Coronary artery (tissue), 2 donors: ENCODE measurements at regions not wholly inside any gene's neighbourhood (a gene's known extent, or its start where the extent isn't known, plus 50 kb on each side); places are given as distances from the start of the nearest gene placed in this dataset.
"Not testable (repeated sequence)": the region's sequence is repeated elsewhere in the genome, so short reads cannot be mapped to it uniquely, and the experiment has no call there.

ENCODE experiments used
- DNase-seq: peaks from one replicate; pipeline ENCODE4 v3.0.0-alpha.2; 2017; ENCODE audit warnings: low spot score
- H3K27ac ChIP-seq, 2 donors: fragments of 200-600 bp; sonication (generic); one replicate each; pipeline ENCODE4 v1.5.1; 2016 to 2019
- H3K4me3 ChIP-seq: fragments of 200-600 bp; sonication (generic); 2 replicates; pipeline ENCODE4 v1.5.1; 2016; ENCODE audit warnings: mild to moderate bottlenecking, moderate library complexity
- TF ChIP-seq, protein P1 (sequence below): fragments of 200-600 bp; sonication (generic); IDR thresholded peaks from one replicate; pipeline ENCODE4 v1.5.1; 2019; ENCODE audit warnings: antibody characterized with exemption

DNA sequence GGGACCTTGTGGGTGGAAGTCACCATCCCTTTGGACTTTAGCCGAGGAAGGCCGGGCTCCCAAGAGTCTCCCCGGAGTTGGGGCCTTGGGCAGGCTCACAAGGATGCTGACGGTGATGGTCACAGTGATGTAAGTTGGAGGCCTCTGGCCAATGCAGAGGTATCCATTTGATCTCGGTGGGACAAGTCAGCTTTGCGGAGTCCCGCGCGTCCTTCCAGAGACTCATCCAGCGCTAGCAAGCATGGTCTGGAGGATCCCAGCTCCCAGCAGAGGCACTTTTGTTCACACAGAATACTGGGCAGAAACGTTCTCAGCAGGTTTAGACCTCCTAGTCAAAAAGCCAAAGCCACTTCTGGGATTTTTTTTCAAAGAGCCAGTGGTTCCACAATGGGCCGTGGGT lies 103.8 kb upstream of the ANKRD30BL start:
- not testable (repeated sequence) for H3K4me3 ChIP-seq, H3K27ac ChIP-seq, DNase-seq

DNA sequence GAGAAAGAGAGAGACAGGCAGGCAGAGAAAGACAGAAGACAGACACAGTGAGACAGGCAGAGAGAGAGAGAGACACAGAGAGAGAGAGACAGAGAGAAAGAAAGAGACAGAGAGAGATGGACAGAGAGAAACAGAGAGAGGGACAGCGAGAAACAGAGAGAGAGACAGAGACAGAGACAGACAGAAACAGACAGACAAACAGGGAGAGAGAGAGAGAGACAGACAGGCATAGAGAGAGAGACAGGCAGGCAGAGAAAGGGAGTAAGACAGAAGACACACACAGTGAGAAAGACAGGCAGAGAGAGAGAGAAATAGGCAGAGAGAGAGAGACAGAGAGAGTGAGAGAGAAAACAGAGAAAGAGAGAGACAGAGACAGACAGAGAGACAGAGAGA lies 105.3 kb upstream of the ANKRD30BL start:
- Histone ChIP-seq H3K4me3 (peak overlapping the region; percentile 66), H3K27ac (no peak overlapping the region)
- no peak for DNase-seq
- TF ChIP-seq, protein P1, sequence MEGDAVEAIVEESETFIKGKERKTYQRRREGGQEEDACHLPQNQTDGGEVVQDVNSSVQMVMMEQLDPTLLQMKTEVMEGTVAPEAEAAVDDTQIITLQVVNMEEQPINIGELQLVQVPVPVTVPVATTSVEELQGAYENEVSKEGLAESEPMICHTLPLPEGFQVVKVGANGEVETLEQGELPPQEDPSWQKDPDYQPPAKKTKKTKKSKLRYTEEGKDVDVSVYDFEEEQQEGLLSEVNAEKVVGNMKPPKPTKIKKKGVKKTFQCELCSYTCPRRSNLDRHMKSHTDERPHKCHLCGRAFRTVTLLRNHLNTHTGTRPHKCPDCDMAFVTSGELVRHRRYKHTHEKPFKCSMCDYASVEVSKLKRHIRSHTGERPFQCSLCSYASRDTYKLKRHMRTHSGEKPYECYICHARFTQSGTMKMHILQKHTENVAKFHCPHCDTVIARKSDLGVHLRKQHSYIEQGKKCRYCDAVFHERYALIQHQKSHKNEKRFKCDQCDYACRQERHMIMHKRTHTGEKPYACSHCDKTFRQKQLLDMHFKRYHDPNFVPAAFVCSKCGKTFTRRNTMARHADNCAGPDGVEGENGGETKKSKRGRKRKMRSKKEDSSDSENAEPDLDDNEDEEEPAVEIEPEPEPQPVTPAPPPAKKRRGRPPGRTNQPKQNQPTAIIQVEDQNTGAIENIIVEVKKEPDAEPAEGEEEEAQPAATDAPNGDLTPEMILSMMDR = no peak

GRCh38 chr2:132267498-132268283 lies 105.9 kb upstream of the ANKRD30BL start:
- not testable (repeated sequence) for H3K27ac ChIP-seq, DNase-seq

GRCh38 chr2:132268284-132268976 lies 106.7 kb upstream of the ANKRD30BL start:
- not testable (repeated sequence) for DNase-seq, H3K27ac ChIP-seq
- peak overlapping the region; percentile 66 for H3K4me3 ChIP-seq

More at GRCh38 chr2:132267498-132268283, 105.9 kb upstream of the ANKRD30BL start:
- H3K4me3 ChIP-seq = peak overlapping the region; percentile 66

- Histone ChIP-seq H3K4me3 (no peak overlapping the region), H3K27ac (no peak overlapping the region)
- DNase-seq = no peak
- TF ChIP-seq, protein P1 = no peak
These were observed 107.3 kb upstream of the ANKRD30BL start for GRCh38 chr2:132268977-132269523.

GRCh38 chr2:132270255-132270654 lies 108.5 kb upstream of the ANKRD30BL start:
- TF ChIP-seq, protein P1 = no peak
- Histone ChIP-seq H3K4me3 (no peak overlapping the region), H3K27ac (no peak overlapping the region)
- DNase-seq = no peak

- Histone ChIP-seq H3K27ac (no peak overlapping the region), H3K4me3 (no peak overlapping the region)
- DNase-seq = no peak
- TF ChIP-seq, protein P1 = no peak
These were observed 109.3 kb upstream of the ANKRD30BL start for GRCh38 chr2:132270981-132271546.

GRCh38 chr2:132271794-132272193 lies 110.0 kb upstream of the ANKRD30BL start:
- not testable (repeated sequence) for H3K27ac ChIP-seq, DNase-seq, H3K4me3 ChIP-seq

DNA sequence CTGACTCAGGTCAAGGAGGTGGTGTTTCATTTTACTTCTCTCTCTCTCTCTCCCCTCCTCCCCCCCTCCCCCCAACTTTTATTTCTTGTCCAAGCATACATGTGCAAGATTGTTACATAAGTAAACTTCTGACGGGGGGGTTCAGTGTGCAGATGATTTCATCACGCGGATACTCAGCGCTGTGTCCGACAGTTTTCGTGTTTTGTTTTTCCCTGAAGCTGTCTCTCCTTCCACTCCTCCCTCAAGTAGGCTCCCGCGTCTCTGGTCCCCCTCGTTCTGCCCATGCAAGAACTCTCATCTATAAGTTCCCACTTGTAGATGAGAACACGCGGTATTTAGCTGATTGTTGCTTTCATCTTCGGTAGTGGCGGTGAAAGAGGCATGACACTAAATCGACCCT lies 111.0 kb upstream of the ANKRD30BL start:
- Histone ChIP-seq H3K27ac (no peak overlapping the region), H3K4me3 (no peak overlapping the region)
- no peak for DNase-seq
- TF ChIP-seq, protein P1 = no peak

GRCh38 chr2:132273585-132273984 lies 111.8 kb upstream of the ANKRD30BL start:
- DNase-seq, H3K27ac ChIP-seq, H3K4me3 ChIP-seq: not testable (repeated sequence)
